GM12875 (cell line): ENCODE measurements at regions not wholly inside any gene's neighbourhood (a gene's known extent, or its start where the extent isn't known, plus 50 kb on each side); places are given as distances from the start of the nearest gene placed in this dataset.
A peak's percentile ranks its signal among the peaks of the same experiment; 100 is the strongest.
"Not testable (repeated sequence)": the region's sequence is repeated elsewhere in the genome, so short reads cannot be mapped to it uniquely, and the experiment has no call there.

ENCODE experiments used
- H3K4me3 ChIP-seq: one replicate; pipeline ENCODE4 v1.5.1; 2011; ENCODE audit warnings: low read depth, low read length, control low read depth
- CTCF ChIP-seq: IDR thresholded peaks from 2 replicates; pipeline ENCODE4 v1.5.1; 2011; ENCODE audit warnings: low read depth, mild to moderate bottlenecking, control low read depth, inconsistent platforms, low read length, moderate library complexity, borderline replicate concordance; ENCODE audit not compliant: insufficient read depth

- no peak for TF ChIP-seq CTCF
- no peak overlapping the region for H3K4me3 ChIP-seq
Observed at GRCh38 chr5:98334946-98335345, 438.5 kb upstream of the RGMB start.

- no peak overlapping the region for H3K4me3 ChIP-seq
- TF ChIP-seq CTCF = no peak
Observed at GRCh38 chr5:98339141-98339848, 434.2 kb upstream of the RGMB start.

GRCh38 chr5:98341038-98342032, 432.1 kb upstream of the RGMB start:
- TF ChIP-seq CTCF = no peak

GRCh38 chr5:98342958-98343660, 430.4 kb upstream of the RGMB start:
- not testable (repeated sequence) for H3K4me3 ChIP-seq

More at GRCh38 chr5:98341038-98342032, 432.1 kb upstream of the RGMB start:
- no peak overlapping the region for H3K4me3 ChIP-seq

- TF ChIP-seq CTCF = peak; percentile 31; the same call in 1 of the 2 replicates
- H3K4me3 ChIP-seq = no peak overlapping the region
Observed at GRCh38 chr5:98349251-98349989, 424.0 kb upstream of the RGMB start.

- no peak overlapping the region for H3K4me3 ChIP-seq
- no peak for TF ChIP-seq CTCF
Observed at GRCh38 chr5:98349990-98350365, 423.5 kb upstream of the RGMB start.

GRCh38 chr5:98354922-98355321, 418.5 kb upstream of the RGMB start:
- TF ChIP-seq CTCF = no peak
- no peak overlapping the region for H3K4me3 ChIP-seq
